GM18520 (cell line): ENCODE measurements at regions not wholly inside any gene's neighbourhood (a gene's known extent, or its start where the extent isn't known, plus 50 kb on each side); places are given as distances from the start of the nearest gene placed in this dataset.

Source experiments
- ATAC-seq: cut with Tn5 transposase; IDR thresholded peaks from one replicate; pipeline ENCODE4 v1.9.1; 2021; ENCODE audit not compliant: unreplicated experiment

DNA sequence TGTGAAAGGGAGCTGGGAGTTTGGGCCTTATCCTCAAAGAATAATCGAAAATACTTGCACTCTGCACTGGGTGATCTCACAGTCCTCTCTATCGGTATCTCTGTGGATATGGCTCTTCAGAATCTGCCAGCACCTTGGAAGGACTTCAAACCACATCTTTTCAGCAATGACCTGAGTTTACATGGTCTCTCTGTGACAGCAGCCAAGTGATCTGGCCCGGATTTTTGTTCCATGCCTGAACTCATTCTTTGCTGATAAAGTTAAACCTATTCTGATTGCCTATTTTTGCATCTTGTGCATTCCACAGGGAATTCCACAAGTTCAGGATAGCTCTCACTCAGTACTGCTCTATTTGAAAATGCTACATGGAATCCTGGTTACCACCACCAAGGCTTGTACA lies 98.9 kb downstream of the HDGFL1 start:
- ATAC-seq: no peak

DNA sequence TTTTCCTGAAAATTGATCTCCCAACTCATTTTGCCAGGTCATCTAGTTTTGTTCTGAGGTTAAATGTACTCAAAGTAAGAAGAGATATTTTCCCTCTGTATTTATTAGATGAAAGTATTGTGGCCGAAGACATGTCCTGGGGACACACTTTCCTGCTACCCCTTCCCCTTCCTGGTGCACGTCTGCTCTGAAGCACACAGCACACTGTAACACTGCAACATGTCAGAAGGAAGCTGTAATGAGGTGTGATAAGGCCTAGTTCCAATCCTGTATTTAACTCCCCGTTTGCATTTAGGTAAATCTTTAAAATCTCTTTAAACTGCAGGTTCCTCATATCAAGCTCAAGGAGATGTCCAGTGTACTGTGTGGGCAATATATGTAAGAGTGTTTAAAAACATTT lies 99.4 kb downstream of the HDGFL1 start:
- no peak for ATAC-seq

DNA sequence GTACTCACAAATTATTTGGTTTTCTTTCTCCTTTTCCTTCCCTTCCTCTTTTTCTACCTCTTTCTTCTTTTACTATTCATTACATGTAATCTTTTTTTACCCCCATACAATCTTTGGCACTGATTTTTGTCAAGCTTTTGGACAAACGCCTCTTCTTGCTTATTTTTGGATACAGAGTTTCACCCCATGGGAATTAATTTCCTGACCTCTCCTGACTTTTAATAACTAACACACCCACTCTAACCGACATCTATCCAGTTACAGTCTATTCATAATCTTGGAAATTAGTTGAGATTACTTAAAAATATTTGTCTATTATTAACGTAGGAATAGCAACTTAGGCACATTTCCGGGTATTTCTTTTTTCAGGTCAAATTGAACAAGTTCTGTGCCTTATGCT lies 101.2 kb downstream of the HDGFL1 start:
- no peak for ATAC-seq

DNA sequence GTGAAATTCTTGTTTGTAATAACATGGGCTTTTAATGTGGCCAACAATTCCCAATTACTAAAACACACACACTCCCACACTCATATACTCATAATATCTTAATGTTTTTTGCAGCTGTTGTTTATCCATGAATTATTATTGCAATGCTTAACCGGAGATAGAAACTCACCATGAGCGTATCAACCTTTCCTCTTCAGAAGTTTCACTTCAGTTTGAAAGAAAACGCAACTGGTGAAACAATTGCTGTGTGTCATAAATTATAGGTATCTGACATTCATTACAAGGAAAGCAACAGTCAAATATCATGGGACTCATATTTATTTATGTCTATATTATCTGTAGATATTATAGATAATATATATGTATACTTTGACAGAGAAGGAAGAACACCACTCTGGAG lies 104.1 kb downstream of the HDGFL1 start:
- ATAC-seq: no peak

DNA sequence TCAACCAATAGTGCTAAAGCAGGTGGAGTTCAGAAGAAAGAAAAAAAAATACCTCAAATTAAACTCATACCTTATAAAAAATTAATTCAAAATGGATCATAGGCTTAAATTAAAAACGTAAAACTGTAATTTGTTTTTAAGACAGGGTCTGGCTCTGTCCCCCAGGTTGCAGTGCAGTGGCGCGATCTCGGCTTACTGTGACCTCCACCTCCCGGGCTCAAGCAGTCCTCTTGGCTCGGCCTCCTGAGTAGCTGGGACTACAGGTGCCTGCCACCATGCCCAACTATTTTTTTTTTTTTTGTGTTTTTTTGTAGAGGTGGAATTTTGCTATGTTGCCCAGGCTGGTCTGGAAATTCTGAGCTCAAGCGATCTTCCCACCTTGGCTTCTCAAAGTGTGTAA lies 111.6 kb downstream of the HDGFL1 start:
- no peak for ATAC-seq

DNA sequence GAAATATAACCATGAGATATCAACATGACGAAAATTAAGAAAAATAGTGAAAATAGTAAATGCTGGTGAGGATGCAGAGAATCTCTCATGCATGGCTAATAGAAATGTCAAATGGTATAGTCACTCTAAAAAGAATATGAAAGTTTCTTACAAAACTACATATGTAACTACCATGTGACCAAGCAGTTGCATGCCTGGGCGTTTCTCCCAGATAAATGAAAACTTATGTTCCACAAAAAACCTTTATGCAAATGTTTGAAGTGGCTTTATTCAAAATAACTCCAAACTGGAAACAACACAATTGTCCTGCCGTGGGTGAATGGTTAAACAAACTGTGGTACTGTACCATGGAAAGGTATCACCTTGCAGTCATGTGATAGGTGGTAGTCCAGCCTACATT lies 112.4 kb downstream of the HDGFL1 start:
- ATAC-seq: no peak

DNA sequence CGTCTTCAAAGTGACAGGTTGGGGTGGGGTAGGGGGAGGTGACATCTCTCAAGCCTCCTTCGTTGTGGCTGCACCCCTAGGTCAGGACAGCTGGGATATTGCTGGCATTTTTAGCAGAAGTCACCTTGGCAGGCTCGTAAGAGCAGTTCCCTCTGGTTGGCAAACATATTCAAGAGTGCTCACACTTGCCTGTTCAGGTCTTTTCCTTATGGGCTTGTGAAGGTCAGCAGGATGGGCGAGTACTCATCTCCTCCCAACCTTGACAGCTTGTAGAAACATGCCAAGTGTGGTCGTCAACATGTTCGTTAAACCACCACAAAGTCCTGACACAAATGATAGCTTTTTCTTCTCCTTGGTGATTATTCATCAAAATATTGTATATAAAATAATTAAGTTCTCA lies 113.6 kb downstream of the HDGFL1 start:
- no peak for ATAC-seq

DNA sequence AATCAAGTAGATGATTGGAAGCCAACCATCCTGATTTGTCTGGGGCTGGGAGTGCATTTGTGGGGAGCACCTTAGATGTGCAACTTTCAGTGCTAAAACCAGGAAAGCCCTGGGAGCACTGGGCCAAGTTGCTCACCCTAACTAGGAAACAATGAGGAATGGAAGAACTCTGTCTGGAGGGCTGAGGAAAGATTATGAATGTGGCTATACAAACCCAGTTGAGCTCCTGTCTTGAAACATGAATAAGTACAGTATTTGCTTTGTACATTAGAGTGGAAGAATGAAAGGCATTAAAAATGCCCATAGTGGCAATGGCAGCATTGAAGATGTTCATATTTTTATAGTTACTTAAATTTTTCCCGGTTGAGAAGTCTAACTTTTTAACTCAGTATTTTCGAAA lies 121.1 kb downstream of the HDGFL1 start:
- no peak for ATAC-seq

DNA sequence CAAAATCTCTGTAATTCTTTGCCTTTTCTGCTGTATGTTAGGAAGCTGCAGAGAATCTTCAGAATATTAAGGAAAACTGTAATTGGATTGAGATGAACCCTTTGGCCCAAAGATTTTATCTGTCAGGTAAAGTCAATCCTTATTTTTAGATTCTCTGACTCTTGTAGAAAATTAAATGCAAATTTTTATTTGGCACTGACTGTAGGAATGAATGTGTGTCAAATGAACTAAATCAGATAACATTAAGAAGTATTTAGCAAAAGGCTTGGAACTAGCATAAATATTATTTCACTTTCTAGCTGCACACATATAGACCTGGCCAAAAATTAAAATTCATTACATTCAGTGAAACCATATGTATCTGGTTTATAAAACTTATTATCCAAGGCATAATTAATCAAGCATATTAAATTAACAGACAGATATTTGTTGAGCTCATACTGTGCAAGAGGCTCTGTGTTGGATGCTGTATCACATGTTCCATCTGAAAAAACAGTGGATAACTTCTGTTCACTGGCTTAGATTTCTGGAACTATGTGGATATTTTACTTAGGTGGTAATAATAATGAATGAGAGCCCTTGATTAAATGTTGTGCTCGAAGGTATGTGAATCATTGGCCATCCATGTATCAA lies 124.8 kb downstream of the HDGFL1 start:
- no peak for ATAC-seq

DNA sequence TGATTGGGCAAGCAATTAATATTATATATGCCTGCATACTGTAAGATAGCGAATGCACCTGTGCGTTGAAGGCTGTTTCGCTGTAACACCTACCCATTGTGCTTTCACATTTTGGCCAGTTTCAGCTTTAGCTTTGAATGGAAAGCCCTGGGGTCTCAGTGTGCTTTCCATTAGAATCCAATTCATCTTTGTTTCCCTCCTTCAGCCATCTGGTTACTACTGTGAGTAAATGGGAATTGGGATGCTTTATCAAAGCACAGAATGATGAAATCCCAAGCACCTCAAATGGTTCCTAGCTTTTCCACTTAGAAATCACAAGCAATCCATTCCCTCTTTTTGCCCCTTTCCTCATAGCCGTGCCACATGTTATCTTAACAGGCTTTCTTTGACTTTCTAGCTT lies 127.1 kb downstream of the HDGFL1 start:
- no peak for ATAC-seq

DNA sequence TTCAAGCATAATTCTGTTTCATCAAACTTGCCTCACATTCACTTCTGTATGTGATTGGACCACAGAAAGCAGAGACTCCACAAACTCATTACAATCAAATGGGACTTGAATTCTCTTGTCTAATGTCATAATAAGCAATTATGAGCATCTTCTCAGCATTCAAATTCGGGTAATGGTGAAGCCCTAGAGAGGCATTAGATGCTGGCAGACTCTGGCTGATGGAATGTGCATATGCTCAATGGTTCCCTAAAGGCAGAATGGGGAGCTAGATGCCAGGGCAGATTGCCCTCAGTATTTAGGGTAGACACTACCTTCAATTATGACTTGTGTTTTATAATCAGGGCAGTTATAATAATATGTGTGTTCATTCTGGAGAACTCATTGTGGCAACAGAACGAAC lies 127.9 kb downstream of the HDGFL1 start:
- ATAC-seq: no peak

DNA sequence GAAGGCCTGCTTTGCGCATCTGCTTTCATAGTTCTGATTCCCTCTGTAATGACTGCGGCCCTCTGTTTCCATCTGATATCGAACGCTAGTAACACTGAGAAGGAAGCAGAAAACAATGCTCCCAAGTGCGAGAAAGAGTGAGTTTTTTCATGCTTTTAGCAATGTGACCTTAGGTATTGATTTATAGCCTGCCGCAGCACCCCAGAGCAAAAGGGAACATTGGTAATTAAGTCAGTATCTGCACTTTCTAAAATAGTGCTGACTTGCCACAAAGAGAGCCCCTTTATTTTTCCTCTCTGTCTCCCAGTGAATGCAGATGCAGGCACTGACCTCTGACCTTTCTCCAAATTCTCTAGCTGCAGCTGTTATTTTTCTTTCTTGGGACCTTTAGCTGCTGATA lies 129.8 kb downstream of the HDGFL1 start:
- no peak for ATAC-seq

DNA sequence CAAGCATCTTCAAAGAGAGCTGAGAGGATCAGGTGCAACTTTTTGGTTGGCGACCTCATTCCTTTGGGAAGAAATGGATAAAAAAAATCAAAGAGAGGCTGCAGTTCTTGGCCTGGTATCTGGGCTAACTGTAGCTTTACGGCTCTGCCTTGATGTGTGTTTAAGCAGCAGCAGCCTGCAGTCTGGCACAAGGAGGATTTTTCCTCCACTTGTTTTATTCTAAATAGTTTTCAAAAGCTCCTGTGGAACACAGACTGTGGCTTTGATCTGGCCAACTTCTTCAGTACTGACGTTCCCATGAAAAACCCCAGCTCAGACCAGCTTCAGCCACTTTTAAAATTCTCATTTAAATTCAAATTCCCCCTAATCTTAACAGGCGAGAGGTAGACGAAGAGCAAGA lies 137.3 kb downstream of the HDGFL1 start:
- no peak for ATAC-seq

DNA sequence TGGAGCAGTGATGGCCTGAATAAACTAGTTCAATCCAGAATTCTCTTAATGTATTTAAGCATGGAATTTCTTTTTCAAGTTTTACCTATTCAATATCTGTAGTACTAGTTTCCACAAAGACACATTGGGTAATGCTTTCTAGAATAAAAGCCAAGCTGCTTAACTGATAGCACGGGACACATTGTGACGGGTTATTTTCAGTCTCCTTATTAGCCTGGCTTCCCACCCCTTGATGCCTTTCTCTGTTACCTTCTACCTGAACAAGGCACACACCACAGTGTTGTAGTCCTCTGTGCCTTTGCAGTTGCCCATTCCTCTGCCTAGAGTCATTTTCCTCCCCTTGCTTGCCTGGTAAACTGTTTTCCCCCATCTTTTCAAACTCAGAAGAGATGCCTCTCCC lies 139.1 kb downstream of the HDGFL1 start:
- ATAC-seq: no peak

DNA sequence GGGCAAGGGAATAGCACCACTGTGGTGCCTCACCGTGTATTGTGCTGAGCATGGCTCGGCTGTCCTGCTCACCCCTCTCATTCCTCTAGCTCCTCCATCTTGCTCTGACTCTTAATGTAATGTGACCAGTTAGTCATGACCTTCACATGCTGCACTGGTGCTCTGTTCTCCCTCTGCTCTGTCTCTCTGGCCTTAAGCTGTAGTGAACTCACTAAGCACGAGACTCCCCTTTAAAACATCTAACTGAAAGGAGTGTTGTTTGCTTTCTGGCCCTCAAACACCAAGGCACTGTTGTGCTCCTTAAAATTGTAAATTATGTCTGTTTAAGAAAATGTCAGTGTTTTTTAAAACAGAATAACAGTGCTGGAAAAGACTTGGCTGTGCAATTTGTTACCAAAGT lies 140.4 kb downstream of the HDGFL1 start:
- ATAC-seq: no peak

DNA sequence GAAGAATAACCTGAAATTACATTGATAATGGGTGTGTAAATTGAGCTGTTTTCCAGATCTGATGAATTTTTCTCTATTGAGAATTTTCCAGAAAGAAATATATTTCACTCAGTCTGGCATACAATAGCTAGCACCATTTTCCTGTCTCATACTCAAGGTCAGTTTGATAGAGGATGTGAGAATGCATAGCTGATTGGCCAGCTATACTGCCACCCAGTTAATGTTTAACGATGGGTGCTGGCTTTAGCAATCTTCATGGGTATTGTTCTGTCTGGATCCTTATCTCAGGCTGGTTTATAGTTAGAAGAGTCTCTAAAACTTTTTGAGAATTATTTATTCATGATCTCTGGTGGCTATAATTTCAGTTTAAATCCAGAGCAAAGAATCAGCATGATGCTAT lies 147.4 kb downstream of the HDGFL1 start:
- no peak for ATAC-seq

DNA sequence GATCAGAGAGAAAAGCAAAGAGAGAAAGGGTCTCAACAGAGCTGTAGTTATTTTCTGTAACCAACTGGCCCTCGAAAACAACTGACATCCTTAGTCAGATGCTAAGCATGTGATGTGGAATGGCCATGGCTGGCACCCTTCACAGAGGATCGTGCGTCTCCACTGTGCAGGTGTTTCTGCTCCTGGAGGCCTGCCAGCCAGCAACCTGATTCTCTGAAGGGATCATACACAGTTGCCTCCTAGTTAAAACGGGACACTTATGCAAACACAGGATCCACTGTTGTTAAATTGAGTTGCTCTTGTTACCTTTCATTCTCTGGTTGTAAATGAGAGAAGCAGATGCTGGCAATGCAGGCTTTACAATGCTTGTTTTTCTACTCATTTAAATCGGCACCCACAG lies 148.5 kb downstream of the HDGFL1 start:
- ATAC-seq: no peak

DNA sequence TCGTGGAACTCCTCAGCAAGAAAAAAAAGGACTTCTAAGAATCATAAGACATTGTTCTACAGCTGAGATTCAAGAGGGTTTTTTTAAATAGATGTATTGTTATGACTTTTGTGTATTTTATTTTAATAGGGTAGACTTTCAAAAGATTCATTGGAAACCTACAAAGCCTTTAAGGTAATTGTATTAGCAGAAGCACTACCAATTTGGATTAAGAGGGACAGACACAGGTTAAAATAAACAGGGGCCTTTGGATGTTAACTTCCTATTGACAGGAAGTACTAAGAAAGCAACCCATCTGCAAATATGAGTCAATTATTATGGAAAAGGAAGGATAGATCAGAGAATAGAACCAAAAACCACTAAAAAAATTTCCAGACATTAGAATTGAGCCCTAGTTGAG lies 153.5 kb downstream of the HDGFL1 start:
- no peak for ATAC-seq

DNA sequence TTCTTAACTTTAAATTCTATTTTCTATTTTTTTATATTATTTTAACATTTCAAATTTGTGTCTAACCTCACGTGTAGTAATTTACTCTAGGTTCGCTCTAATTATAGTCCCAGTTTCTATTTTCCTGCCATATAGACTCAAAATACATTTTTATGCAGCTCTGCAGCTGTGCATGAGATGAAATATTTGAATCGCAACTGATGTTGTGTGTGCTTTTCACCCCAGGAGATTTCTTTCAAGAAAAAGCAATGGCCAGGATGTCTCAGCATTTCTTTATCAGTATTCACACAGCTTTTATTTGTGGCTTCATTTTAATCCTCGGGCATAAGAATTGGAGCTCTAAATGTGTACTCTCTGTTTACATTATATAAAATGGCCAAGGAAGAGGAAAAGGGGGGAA lies 157.6 kb downstream of the HDGFL1 start:
- ATAC-seq: no peak

DNA sequence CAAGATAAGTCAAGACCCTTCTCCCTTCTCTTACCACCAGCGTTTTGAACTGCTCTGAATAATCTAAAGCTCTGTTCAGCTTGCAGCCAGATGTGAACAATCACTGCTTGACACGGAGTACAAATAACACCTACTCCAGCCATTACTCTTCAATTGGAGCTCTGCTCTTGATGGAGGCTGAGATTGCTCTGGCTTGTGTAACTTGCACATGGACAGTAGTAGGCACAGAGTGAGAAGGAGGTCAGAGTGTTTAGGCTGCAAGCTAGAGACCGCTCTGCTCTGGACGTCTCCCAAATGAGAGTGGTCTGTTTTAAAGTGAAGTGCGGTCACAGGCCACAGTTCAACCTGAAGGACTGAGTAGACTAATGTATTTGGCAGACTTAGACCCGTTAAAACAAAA lies 158.3 kb downstream of the HDGFL1 start:
- no peak for ATAC-seq

DNA sequence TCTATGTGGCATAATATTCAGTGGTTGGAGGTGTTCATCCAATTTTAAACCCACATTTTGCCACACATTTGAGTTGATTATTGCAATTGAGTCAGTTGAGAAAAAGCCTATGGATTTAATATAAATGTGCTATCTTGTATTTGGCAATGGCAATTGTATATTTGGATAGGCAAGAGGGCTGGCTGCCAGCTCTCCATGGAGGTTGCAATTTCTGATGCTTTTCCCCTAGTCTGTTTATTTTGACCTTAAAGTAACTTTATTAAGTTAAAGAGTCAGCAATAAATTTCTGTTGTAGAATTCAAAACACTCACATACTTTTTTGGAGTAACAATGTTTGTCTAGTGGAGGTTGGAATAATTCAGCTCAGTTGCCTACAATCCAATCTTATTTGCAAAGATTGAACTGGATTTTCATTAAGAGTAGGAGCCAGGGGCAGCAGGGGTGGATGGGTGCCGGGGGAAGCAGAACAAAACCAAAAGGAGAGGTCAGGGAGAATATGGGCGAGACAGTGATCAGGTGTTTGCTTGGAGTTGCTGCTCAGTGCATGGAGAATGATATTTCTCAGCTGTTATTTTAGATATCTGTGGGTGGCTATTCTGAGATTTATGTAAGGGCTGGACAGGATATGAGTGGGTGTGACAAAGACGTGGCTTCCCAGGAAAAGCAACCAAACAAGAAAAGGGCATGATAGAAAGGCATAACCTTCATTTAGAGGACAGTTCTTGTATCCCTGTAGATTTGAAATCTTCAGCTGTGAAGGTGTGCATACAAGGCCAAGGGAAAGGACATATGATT lies 163.0 kb downstream of the HDGFL1 start:
- no peak for ATAC-seq

DNA sequence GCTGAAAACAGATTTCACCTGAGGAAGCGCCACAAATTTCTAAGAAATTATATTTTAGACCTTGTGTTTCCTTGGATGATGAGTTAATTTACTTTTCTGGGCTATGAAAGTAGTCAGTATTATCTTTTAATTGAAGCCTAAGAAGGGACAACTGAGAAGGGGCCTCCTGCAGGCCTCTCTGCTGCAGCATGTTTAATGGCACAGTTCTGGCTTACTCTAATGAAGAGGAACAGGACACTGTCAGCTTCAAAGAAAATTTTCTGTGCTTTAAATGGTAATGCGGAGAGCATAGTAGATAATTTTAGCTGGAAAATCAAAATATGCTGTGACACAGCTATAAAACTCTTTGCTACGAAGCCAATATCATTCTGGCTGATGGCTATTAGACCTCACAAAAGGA lies 167.4 kb downstream of the HDGFL1 start:
- ATAC-seq: no peak

DNA sequence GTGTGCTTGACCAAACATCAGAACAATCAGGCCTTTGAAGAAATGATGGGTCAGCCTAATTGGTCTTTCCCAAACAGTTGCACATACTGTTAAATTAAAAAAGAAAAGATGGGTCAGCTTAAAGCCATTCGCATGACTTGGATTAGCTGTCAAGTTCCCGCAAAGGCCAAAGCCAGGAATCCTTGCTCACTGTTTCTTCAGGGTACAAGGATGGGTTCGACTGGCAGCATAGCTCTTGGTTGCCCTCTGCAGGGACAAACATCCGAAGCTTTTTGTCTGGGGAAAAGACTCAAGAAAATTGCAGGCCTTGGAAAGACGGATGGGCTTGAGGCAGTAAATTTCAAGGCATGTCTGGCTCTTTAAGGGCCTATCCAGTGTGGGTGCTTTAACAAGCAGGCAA lies 168.0 kb downstream of the HDGFL1 start:
- no peak for ATAC-seq
